HG02852 (cell line): ENCODE measurements at regions not wholly inside any gene's neighbourhood (a gene's known extent, or its start where the extent isn't known, plus 50 kb on each side); places are given as distances from the start of the nearest gene placed in this dataset.
"Not testable (repeated sequence)": the region's sequence is repeated elsewhere in the genome, so short reads cannot be mapped to it uniquely, and the experiment has no call there.

Experiments used
- ATAC-seq: cut with Tn5 transposase; IDR thresholded peaks from one replicate; pipeline ENCODE4 v1.9.1; 2021; ENCODE audit warnings: mild to moderate bottlenecking, moderate library complexity; ENCODE audit not compliant: unreplicated experiment

DNA sequence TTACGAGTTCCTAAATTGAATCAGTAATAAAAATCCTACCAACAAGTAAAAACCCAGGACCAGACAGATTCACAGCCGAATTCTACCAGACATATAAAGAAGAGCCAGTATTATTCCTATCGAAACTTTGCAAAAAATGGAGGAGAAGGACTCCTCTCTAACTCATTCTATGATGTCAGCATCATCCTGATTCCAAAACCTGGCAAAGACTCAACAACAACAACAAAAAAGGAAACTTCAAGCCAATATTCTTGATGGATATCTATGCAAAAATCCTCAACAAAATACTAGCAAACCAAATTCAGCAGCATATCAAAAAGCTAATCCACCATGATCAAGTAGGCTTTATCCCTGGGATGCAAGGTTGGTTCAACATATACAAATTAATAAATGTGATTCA, 84.6 kb upstream of the ADRB2 start:
- ATAC-seq = not testable (repeated sequence)

DNA sequence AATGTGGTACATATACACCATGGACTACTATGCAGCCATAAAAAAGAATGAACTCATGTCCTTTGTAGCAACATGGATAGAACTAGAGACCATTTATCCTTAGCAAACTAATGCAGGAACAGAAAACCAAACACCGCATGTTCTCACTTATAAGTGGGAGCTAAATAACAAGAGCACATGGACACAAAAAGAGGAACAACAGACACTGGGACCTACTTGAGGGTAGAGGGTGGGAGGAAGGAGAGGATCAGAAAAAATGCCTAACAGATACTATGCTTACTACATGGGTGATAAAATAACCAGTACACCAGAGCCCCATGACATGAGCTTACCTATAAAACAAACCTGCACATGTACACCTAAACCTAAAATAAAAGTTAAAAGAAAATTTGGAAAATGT, 82.0 kb upstream of the ADRB2 start:
- ATAC-seq = not testable (repeated sequence)

DNA sequence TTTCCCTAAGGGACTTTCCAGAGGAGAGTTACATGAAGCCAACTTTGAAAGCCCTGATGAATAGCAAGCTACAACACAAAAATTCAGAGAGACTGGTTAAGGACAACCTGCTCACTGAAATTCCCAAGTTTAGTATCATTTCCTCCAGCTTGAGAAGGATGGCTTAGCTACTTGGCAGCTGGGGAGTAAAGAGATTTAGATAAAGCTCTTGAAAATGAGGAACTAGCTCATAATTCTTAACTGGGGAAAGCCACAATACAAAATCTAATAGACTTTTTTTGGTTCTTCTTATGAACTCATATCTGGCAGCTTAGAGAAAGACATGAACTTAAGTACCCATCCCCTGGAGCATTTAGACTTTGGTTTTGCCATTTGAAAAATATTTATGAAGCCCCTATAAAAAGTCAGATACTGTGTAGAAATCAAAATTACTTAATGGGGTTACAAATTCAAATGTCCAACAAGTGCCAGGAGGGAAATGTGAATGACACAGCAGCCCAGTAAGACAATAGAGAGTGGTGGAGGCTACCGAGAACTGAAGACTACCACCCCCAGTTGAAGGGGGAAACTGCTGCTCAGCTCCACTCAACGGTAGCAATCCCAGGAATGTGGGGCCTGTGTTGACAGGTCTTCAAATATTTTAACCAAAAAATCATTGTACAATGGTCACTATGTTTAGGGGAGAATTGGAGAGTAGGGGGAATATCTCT, 79.4 kb upstream of the ADRB2 start:
- ATAC-seq = peak; percentile 81

DNA sequence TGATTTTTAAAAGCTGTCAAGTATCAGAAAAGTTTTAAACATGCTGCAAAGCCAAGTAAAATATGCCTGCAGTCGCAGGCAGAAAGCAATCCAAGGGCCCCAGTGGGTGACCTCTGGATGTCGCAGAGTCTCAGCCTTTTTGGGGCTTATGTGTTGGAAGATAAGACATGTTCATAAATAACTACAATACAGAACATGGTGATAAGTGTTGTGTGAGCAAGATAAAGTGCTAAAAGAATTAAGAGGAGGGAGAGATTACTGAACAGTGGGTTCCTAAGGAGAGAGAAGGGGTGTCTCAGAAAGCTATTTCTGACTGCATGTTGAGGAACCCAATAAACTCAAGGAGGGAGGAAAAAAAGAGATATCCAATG, 78.9 kb upstream of the ADRB2 start:
- ATAC-seq = no peak

DNA sequence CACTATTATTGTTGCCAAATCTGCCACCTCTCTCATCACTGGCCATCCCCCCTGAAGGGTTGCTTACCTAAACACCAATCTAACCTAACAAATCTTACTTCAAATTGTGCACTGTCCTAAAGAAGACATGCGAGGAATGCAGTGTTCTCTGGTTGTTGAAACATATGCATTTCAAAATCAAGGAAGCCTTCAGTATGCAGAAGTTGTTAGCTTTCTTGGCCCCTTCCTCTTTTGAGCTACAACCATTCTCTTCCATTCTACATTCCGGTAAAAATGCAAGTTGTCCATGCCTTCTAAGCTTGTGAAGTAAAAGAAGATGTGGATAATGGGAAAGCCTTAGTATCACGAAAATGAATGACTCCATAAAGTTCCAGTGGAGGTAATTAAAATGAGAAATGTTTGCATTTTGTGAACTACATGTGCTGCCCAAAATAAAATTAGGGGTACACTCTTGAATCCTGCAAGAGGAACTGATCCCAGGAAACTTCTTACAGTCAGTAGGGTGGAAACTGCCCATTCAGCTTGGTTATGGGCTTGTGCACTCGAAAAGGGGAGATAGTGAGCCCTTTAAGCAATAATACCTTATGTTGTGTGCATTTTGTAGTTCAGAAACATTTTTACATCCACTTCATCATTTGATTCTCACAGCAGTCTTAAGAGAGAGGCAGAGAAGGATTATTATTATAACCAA, 77.6 kb upstream of the ADRB2 start:
- no peak for ATAC-seq

DNA sequence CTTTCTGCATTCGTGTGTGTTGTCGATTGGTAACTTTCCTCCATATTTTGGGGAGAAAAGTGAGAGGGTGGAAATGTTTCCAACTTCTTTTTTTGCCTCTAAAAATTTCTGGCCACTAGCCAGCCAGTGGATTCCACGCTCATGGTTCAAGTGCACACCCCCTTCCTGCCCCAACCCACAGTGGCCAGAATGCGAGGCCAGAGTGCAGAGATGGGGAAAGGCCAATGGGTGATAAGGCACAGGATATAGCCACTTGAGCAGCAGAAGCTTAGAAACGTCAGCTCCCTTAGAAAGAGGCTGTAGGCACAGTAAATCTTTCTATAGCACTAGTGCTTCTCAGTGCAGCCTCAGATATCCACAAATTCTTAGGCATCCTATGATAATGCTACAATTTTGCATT, 75.8 kb upstream of the ADRB2 start:
- no peak for ATAC-seq

DNA sequence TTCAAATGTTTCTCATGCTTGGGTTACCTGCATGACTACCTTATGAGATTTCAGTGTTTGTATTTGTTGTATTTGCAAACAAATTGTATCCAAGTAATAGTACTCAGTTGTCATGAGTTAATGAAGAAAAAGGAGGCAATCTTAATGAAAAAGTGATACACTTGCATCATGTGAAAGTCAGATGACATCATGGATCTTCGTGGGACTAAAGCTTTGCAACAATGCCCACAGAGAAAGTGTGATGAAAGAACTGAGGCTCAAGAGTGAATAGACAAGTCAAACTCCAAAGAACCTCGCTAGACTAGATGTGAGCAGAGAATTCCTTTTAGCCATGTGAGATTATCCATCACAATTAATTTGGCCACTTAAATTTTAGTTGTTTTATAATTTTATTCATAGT, 75.4 kb upstream of the ADRB2 start:
- no peak for ATAC-seq

DNA sequence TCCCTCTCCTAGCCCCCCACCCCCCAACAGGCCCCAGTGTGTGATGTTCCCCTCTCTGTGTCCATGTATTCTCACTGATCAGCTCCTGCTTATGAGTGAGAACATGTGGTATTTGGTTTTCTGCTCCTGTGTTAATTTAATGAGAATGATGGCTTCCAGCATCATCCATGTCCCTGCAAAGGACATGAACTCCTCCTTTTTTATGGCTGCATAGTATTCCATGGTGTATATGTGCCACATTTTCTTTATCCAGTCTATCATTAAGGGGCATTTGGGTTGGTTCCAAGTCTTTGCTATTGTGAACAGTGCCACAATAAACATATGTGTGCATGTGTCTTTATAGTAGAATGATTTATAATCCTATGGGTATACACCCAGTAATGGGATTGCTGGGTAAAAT, 74.0 kb upstream of the ADRB2 start:
- not testable (repeated sequence) for ATAC-seq

DNA sequence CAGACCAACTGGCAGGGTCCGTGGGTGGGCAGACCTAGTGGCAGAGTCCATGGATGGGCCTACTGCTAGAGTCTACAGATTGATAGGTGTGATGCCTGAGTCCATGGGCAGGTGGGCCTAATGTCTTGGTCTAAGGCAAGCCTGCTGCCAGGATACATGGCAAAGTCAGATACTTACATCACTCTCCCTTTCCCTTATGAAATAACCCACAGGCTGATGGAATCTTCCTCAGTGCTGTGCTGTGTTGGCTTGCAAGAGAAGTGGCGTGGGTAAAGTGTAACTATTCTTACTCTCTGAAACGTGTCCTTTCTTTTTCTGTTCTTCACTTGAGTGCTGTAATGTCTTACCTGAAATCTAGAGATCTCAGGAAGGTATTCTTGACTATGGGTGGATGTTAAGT, 67.3 kb upstream of the ADRB2 start:
- ATAC-seq = no peak

DNA sequence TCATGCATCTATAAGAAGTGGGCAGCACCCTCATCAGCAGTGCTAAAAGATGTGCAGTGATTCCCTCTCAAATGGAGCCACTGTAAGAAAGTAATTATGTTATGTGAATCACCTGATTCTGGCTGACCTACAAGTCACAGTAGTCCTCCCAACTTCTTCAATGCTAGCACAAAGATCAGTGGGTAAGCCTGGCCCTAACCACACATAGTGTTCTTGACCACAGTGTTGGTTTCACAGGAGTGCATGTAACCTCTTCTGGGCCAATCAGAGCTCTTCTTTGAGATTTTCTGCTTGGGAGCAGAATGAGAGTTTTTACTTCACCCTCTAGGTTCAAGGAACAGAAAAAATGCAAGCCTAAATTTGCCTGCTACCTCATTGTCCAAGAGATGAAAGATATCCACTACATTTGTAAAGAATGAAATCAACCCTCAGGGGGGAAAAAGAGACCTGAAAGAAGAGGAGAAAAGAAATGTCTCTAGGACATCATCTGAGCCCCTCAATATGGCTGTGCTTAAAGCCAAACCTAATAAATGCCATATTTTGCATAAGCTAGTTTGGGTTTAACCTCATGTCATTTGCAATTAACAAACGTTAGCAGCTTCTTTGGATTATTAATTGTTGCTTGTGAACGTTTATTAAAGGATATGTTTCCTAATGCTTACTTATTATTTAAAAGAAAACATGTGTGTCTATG, 65.3 kb upstream of the ADRB2 start:
- peak; percentile 100 for ATAC-seq

DNA sequence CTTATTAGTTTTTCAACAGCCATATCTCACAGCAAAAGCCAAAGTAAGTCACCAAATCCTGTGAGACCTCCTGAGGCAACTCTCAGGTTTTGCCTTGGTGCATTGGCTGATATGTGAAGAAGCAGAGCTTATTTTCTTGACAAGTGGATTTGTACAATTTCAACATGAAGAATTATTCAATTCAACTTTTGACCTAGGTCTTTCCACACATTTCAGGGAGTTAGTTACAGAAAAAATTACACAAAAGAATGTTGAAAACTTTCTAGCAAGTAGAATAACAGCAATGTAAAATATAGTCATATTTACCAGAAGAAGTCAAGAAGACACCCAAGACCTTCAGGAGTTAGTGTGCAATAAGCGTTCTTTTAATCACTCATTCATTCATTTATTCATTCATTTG, 62.4 kb upstream of the ADRB2 start:
- no peak for ATAC-seq

DNA sequence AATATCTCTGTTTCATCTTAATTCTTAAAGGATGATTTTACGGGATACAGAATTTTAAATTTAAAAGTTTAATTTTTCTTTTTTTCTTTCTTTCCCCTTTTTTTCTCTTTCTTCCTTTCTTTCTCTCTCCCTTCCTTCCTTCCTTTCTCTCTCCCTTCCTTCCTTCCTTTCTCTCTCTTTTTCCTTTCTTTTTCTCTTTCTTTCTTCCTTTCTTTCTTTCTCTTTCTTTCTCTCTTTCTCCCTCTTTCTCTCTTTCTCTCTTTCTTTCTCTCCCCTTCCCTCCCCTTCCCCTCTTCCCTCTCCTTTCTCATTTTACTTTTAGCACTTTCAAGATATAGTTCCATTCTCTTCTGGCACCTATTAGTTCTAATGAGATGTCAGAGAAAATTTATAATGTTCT, 61.4 kb upstream of the ADRB2 start:
- ATAC-seq = no peak

DNA sequence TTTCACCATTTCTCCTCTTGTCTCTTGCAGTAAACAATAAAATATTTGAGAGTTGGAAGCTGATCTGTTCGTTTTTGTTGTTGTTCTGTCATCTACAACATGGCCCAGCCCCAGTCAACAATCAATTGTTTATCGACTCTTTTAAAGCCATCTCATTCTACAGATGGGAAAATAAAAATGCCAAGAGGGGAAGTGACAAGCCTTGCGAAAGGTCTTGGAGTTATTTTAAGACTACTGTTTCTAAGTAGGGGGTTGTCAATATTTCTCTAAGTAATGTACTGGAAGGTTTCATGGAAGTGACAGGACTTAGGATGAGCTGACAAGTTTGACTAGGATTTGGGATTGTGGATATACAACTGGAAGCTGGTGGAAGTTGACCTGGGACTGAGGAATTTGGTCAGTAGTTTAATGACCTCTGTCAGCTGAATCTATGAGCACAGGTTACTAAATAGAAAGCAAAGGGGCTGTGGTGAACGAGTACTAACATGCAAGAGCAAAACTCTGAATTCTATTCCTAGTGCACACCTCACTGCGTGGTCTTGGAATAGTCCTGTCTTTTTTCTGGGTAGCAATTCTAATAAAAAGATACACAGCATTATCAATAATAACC, 57.5 kb upstream of the ADRB2 start:
- no peak for ATAC-seq

DNA sequence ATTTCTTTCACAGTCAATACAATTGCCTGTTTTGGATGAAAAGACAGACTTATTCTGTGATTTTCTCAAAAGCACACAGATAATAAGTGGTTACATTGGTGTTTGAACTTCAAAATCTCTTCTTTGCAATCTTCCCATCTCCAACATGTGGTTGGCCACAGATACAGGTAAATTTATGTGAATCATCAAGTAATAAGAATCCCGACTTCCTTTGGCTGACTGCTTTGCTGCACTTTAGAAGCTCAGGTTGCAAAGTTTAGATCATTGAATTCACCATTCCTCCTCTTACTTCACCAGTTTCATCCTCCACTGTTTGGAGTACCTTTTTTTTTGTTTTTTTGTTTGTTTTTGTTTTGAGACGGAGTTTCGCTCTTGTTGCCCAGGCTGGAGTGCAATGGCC, 56.5 kb upstream of the ADRB2 start:
- ATAC-seq = no peak

DNA sequence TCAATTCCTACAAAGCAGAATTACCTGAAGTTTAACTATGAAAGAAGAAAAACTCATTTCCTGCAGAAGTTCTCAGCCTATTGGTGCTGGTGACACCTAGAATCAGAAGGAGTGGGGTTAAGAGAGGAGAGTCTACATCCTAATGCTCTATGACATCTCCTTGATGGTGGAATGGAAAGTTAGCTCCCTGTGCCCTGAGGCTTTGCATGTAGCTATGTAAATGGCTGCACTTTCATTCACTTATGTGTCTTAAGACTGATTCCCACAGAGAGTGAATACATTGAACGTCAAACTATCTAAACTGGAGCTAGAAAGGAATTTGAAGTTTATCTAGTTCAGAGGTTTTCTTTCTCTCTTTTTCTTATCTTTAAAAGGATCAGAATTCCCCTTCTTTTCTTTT, 52.1 kb upstream of the ADRB2 start:
- ATAC-seq = no peak

DNA sequence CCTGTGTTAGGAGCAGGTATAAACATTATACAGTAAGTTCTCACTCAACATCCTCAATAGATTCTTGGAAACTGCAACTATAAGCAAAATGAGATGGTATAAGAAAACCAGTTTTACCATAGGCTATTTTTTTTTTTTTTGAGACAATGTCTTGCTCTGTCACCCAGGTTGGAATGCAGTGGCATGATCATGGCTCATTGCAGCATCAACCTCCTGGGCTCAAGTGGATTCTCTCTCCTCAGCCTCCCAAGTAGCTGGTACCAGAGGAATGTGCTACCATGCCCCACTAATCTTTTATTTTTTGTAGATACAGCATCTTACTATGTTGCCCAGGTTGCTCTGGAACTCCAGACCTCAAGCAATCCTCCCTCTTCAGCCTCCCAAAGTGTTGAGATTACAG, 50.1 kb upstream of the ADRB2 start:
- ATAC-seq = no peak
